Urinary bladder (tissue), 3 donors: ENCODE measurements at regions not wholly inside any gene's neighbourhood (a gene's known extent, or its start where the extent isn't known, plus 50 kb on each side); places are given as distances from the start of the nearest gene placed in this dataset.

ENCODE experiments used
- DNase-seq: peaks from one replicate; pipeline ENCODE4 v3.0.0-alpha.2; 2015; ENCODE audit errors: extremely low spot score
- H3K27ac ChIP-seq: one replicate; pipeline ENCODE4 v1.5.1; 2013; ENCODE audit warnings: low read depth, mild to moderate bottlenecking, moderate library complexity
- H3K36me3 ChIP-seq: one replicate; pipeline ENCODE4 v1.6.1; 2013; ENCODE audit warnings: mild to moderate bottlenecking, moderate library complexity; ENCODE audit not compliant: insufficient read depth
- H3K4me1 ChIP-seq: one replicate; pipeline ENCODE4 v1.6.1; 2013; ENCODE audit warnings: mild to moderate bottlenecking, moderate library complexity; ENCODE audit not compliant: insufficient read depth
- H3K4me3 ChIP-seq: one replicate; pipeline ENCODE4 v1.5.1; 2013; ENCODE audit warnings: low read depth, low read length
- WGBS: extraction: QIAGEN DNeasy Blood & Tissue Kit; methylation state at CpG from one replicate; pipeline ENCODE4 v1.1.7; 2013; 5-methylcytosine and 5-hydroxymethylcytosine counted together
- donor health status: healthy with polysubstance abuse.
- donor health status: healthy.

DNA sequence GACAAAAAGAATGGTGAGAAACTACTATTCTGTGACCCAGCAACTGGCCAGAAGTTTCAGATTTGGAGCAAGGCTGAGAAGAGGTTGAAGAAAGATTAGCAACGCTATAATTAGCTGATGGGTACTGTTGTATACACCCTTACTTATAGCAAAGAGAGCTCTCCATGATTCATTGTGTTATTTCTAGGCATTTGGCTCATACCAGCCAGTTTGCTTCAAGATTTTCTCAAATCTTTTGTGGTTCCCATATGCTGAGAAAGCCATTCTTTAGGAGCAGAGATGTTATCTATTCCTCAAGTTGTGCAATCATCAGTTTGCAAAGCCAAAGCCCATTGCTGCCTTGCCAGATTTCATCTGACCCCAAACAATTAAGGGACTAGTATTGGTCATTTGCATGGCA, 179.4 kb downstream of the ETS1 start:
- no peak overlapping the region for H3K4me3 ChIP-seq
- peaks cover 1% of the 10 kb centered on the region for H3K4me1 ChIP-seq
- no peak for DNase-seq
- WGBS: 47% methylated on average over 1 of the region's 1 CpG
- no peaks in the 10 kb centered on the region for H3K36me3 ChIP-seq
- H3K27ac ChIP-seq: no peak overlapping the region

DNA sequence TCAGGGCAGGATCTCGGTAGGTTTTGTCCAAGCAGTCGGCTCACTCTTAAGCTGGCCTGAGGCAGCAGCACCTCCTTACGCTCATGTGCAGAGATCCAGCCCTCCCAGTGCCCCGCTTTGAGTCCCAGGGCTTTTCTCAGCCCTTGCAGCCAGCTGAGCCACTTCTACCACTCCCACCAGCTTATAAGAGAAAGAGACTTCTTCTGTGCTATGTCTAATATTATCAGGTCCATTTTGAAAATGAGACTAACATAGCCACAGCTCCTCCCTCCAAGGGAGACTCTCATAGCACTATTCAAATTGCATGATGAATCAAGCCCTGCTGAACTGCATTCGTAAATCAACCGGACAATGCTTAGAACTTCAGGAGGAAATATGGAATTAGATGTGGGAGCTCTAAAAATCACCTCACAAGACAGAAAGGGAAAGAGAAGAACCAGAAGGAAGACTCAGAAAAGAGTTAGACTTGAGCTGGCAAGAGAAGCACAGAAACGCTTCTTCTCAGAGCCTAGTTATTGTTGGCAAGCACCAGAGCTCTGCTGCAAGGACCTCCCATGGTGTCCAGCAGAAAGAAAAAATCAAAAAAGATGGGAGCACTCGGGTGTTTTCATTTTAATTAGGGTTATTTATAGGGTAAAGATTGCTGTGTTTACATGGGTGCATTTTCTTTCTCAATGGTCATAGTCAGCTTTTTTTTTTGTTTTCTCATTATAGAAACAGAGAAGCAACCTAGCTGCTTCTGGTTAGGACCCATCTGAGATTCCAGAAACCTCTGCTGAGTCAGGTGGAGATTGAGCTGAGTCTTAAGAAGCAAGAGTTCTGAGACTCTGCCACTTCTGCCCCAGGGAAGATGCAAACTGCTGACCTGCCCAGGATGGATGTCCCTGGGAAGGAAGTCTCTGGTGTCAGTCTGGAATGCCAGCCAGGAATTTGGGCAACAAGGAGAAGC, 181.4 kb downstream of the ETS1 start:
- H3K36me3 ChIP-seq: no peaks in the 10 kb centered on the region
- 33% methylated on average over 8 of the region's 8 CpGs for WGBS
- no peak for DNase-seq
- no peak overlapping the region for H3K4me3 ChIP-seq
- H3K27ac ChIP-seq: peak overlapping the region; percentile 16
- peaks cover 1% of the 10 kb centered on the region for H3K4me1 ChIP-seq

DNA sequence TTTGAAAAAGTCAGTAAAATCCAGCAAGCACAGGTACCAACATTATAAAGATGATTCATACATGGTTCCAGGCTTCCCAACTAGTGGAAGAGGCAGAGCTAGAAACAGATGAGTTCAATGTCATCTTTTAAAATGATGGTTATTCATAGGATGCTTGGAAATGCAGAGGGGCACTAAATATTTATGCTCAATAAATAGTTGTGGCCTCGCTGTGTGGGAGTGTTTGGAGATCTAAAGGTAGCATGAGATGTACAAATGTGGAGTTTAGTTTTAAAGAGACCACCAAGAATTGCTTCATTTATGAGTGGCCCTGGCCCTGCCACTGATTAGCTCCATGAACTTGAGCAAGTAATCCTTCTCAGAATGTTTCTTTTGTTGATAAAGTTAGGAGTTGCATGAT, 182.2 kb downstream of the ETS1 start:
- Histone ChIP-seq H3K4me3 (no peak overlapping the region), H3K36me3 (no peaks in the 10 kb centered on the region), H3K27ac (no peak overlapping the region), H3K4me1 (peaks cover 1% of the 10 kb centered on the region)
- DNase-seq: no peak
- 71% methylated on average over 1 of the region's 1 CpG for WGBS

DNA sequence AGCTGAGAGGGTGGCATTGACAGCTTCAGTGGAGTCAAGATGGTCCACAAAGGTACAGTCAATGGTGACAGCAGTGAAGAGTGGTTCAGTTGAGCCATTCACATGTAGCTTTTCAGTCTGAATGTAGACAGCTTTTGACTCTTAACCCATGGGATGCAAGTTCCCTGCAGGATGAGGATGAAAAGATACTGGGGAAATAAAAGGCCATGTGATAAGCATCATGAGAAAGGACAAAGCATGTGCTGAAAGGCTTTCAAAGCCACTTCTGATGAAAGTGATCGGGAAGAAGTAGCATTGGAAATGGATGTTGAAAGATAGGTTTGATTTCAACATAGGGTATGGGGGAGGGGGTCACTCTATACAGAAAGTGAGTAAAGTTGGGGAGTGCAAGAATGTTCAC, 182.9 kb downstream of the ETS1 start:
- H3K4me1 ChIP-seq: peaks cover 1% of the 10 kb centered on the region
- WGBS: 92% methylated on average over 1 of the region's 1 CpG
- H3K36me3 ChIP-seq: no peaks in the 10 kb centered on the region
- DNase-seq: no peak
- no peak overlapping the region for H3K4me3 ChIP-seq
- no peak overlapping the region for H3K27ac ChIP-seq

DNA sequence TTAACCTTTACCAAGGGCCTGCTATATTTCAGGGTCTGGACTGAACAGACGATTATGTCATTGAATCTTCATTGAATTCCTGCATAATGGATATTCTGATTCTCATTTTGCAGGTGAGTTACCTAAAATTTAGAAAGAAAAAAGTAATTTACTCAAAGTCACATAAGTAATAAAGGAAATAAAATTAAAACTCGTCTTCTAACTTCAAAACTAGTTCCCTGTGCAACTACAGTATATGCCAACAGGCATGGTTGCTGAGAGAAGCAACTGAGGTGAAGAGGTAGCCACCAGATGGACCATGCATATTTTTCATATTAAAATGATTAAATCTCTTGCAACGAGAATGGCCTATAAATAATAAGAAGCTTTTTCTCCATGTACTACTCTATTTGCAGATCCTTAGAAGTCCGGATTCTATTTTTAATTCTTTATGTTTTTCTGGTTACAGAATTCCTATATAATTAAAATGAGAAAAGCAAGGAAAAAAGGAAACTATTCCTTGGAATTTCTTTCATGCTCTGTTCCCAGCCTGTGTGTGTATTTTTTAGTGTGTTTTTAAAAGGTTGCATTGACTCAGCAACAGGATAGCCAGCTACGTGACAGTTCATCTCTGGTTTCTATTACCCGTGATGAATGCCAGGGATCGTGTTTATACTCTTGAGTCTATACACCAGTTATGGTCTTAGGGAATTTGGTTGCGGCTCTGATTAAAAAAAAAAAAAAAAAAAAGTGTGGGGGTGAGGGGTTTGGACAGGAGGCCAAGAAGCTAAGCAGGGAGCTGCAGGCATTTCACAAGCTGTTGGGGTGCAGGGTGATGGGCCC, 186.8 kb downstream of the ETS1 start:
- WGBS: 60% methylated on average over 8 of the region's 8 CpGs
- H3K27ac ChIP-seq: no peak overlapping the region
- H3K4me1 ChIP-seq: no peaks in the 10 kb centered on the region
- no peaks in the 10 kb centered on the region for H3K36me3 ChIP-seq
- DNase-seq: no peak
- H3K4me3 ChIP-seq: no peak overlapping the region

DNA sequence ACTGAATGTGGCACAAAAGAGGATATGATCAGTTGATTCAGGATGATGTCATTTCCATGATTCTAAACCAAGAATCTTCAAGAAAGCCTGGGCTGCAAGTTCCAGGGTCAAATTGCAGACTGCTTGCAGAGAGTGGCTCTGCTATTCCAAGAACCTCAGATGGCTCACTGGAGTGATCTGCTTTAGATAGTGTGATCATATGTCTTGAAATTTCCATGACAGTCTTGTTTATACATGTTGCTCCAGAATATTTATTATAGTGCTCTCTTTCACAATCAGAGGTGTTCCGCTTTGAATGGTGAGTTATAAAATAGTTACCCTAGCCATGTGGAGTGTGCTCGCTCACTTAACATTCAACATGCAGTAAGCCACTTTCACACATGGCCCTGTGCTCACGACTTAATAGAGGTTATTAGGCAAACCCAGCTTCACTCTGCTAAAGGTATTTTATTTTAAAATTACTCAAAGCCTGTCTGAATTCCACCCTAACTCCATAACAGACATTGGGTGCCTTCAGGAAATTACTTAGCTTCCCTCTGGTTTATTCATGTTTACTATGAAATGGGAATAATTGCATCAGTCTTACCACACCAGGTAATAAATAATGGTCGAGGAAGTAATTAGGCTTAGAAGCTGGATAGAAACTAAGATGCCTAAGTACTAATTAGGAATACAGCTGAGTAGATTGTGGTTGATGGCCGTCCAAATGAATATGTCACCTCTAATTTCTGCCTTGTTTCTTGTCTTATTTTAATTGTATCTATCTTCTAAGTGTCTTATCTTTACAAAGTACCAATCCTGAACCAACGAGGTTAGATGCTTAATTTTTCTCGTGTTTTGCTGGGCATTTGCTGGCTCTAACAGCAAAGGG, 187.9 kb downstream of the ETS1 start:
- no peaks in the 10 kb centered on the region for H3K36me3 ChIP-seq
- H3K27ac ChIP-seq: no peak overlapping the region
- WGBS: 72% methylated on average over 7 of the region's 7 CpGs
- no peaks in the 10 kb centered on the region for H3K4me1 ChIP-seq
- no peak overlapping the region for H3K4me3 ChIP-seq
- no peak for DNase-seq

DNA sequence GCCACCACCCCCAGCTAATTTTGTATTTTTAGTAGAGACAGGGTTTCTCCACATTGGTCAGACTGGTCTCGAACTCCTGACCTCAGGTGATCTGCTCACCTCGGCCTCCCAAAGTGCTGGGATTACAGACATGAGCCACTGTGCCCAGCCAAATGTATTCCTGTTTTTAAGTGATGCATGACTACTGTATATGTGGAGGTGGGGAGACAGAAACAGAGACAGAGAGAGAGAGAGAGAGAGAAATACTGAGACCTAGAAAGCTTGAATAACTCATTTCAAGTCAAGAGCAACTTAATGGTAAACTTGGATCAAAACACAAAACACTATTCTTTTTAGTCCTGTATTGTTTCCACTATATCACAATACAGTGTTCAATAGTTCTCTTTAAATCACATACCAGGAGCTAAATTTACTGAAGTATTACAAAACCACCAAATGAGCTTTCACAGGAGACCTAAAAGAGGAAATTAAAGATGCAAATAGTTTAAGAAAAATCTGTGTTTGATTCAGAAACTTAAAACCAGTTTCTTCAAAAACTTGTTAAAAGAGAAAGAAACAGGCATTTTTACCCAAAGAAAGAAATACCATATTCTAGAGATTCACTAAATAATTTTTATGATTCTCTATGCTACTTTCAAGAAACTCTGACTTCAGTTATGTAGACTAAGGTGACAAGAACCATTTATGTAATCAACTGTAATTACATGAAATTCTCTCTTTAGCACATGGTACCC, 188.7 kb downstream of the ETS1 start:
- 94% methylated on average over 2 of the region's 2 CpGs for WGBS
- no peak overlapping the region for H3K27ac ChIP-seq
- H3K4me3 ChIP-seq: no peak overlapping the region
- H3K36me3 ChIP-seq: no peaks in the 10 kb centered on the region
- peaks cover 2% of the 10 kb centered on the region for H3K4me1 ChIP-seq
- DNase-seq: no peak

DNA sequence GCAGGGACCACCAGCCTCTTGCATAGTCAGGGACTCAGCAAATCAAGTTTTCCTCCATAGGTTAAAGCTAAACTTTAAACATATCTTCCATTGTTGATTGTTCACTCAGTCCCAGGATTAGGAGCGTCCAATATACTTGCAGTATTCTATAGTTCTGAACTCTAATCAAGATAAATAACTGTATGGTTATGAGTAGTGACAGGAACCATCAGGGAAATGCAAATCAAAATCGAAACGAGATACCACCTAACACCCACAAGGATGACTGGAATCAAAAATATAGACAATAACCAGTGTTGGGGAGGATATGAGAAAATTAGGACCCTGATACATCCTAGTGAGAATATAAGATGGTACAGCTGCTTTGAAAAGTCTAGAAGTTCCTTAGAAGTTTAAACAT, 190.0 kb downstream of the ETS1 start:
- H3K4me1 ChIP-seq: peaks cover 2% of the 10 kb centered on the region

DNA sequence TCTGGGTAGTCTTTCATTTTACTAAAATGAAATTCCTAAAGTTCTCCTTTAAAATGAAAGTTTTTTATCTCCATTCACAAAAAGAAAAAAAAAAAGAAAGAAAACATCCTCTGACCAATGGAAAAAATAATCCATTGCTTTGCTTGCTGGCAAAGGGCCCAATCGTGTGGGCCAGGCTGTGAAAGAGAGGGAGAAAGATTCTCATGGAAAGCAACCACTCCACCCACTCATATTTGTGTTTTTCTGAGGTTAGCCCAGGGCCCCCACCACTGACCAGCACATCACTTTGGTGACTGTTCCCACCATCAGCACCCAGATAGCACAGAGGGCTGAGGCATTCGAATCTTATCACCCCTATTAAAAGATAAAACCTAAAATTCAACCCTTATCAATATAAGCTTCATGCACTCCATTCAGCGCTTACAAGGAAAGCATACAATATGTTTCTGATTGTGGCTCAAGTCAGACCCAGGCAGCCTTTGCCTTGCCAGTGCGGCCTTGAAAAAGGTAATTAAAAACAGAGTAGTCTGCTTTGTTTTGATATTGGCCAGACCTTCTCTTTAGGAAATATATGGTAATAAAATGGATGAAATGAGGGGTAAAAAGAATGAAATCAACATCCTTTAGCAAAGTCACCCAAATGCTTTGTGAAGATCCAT, 192.8 kb downstream of the ETS1 start:
- WGBS: 54% methylated on average over 4 of the region's 4 CpGs
- DNase-seq: no peak
- Histone ChIP-seq H3K27ac (no peak overlapping the region), H3K4me3 (no peak overlapping the region), H3K36me3 (no peaks in the 10 kb centered on the region), H3K4me1 (peaks cover 2% of the 10 kb centered on the region)

More for the DNA sequence above, 190.0 kb downstream of the ETS1 start:
- Histone ChIP-seq H3K4me3 (no peak overlapping the region), H3K27ac (no peak overlapping the region), H3K36me3 (no peaks in the 10 kb centered on the region)
- no peak for DNase-seq
- 86% methylated on average over 3 of the region's 3 CpGs for WGBS

DNA sequence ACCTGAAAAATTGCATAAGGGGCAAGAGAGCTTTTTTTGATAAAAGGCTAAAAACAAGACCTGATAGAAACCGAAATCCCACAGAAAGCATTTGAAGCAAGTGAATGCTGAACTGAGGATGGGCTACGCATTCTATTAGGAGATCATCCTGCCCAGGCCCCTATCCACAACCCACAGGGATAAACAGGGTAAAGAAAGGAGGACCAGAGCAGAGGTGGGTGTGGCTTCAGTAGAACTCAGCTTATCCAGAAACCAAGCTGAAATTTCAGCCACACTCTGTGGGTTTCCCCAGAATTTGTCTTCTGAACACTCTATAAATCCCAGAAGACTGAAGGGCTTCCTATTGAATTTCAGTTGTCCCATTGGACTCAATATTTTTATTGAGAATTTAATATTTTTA, 195.1 kb downstream of the ETS1 start:
- Histone ChIP-seq H3K4me1 (peaks cover 2% of the 10 kb centered on the region), H3K36me3 (no peaks in the 10 kb centered on the region), H3K4me3 (no peak overlapping the region), H3K27ac (no peak overlapping the region)
- DNase-seq: no peak
- 93% methylated on average over 2 of the region's 2 CpGs for WGBS

DNA sequence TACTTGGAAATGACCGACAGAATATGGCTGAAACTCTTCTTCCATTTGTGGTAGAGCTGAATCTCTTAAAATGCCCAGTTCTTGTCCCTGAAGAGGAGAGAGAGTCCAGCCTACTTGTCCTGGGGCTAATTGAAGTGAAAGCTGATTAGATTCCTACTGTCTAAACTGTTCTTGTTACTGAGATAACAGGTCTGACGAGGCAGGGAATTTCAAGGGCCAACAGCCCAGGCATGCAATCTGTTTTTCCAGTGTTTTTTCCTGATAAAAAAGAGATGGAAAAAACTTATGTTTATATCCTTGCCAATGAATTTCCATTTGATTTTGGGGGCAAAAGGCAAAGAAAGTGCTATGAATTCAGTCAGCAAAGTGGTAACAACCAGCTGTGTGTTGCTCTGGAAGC, 195.5 kb downstream of the ETS1 start:
- no peak overlapping the region for H3K4me3 ChIP-seq
- H3K27ac ChIP-seq: no peak overlapping the region
- 78% methylated on average over 2 of the region's 2 CpGs for WGBS
- H3K36me3 ChIP-seq: no peaks in the 10 kb centered on the region
- H3K4me1 ChIP-seq: peaks cover 2% of the 10 kb centered on the region
- no peak for DNase-seq

DNA sequence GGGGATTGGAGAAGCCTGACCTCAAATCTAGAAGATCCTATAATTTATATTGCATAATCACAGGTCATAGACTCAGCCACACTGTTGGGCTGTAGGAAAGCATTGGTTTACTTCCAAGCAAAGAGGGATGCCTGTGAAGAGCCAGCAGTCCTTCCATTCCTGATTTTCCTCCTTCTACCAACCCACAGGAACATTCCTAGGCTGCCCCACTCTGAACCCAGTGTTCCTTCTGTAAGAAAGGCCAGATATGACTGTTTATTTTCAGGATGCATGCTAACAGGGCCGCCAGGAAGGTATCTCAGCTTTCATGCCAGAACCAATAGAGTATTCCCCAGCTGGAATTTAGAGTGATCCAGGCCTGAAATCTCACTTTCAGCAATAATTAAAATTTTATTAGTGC, 197.1 kb downstream of the ETS1 start:
- Histone ChIP-seq H3K4me3 (no peak overlapping the region), H3K4me1 (peaks cover 2% of the 10 kb centered on the region), H3K36me3 (no peaks in the 10 kb centered on the region), H3K27ac (no peak overlapping the region)
- DNase-seq: no peak
- 89% methylated on average over 1 of the region's 1 CpG for WGBS
